Panc1 (cell line): ENCODE measurements at regions not wholly inside any gene's neighbourhood (a gene's known extent, or its start where the extent isn't known, plus 50 kb on each side); places are given as distances from the start of the nearest gene placed in this dataset.

Experiments
- POLR2AphosphoS5 ChIP-seq: IDR thresholded peaks from 2 replicates; pipeline ENCODE4 v1.6.1; 2012; ENCODE audit warnings: mild to moderate bottlenecking, low read depth, low read length, moderate library complexity
- TF ChIP-seq, protein P1 (sequence below): fragments of 450-650 bp; IDR thresholded peaks from 2 replicates; pipeline ENCODE4 v1.5.1; 2017; ENCODE audit warnings: mild to moderate bottlenecking

DNA sequence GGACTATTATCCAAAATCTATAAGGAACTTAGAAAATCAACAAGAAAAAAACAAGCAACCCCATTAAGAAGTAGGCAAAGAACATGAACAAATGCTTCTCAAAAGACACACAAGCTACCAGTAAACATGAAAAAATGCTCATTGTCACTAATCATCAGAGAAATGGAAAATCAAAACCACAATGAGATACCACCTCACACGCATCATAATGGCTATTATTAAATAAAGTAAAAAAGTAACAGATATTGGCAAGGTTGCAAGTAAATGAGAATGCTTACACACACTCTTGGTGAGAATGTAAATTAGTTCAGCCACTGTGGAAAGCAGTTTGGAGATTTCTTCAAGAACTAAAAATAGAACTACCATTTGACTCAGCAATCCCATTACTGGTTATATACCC is 167.0 kb upstream of the DMRTA1 start:
- TF ChIP-seq, protein P1, sequence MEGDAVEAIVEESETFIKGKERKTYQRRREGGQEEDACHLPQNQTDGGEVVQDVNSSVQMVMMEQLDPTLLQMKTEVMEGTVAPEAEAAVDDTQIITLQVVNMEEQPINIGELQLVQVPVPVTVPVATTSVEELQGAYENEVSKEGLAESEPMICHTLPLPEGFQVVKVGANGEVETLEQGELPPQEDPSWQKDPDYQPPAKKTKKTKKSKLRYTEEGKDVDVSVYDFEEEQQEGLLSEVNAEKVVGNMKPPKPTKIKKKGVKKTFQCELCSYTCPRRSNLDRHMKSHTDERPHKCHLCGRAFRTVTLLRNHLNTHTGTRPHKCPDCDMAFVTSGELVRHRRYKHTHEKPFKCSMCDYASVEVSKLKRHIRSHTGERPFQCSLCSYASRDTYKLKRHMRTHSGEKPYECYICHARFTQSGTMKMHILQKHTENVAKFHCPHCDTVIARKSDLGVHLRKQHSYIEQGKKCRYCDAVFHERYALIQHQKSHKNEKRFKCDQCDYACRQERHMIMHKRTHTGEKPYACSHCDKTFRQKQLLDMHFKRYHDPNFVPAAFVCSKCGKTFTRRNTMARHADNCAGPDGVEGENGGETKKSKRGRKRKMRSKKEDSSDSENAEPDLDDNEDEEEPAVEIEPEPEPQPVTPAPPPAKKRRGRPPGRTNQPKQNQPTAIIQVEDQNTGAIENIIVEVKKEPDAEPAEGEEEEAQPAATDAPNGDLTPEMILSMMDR: no peak
- no peak for TF ChIP-seq POLR2AphosphoS5
